ENCODE measurements at regions not wholly inside any gene's neighbourhood (a gene's known extent, or its start where the extent isn't known, plus 50 kb on each side); places are given as distances from the start of the nearest gene placed in this dataset.

GRCh38 chr15:45794712-45795439 lies 160.0 kb downstream of the SQOR start (continued):
- TF ChIP-seq SNAPC5 (CRISPR knock-in tag; IDR thresholded peaks at IDR 0.05; ENCODE audit: borderline replicate concordance) (no peak), RFX5 (IDR thresholded peaks at IDR 0.05; ENCODE audit: low read depth, low read length) (no peak), YY1 (IDR thresholded peaks at IDR 0.05; ENCODE audit: insufficient read depth, insufficient replicate concordance, low read depth, low read length) (no peak), TBX3 (IDR thresholded peaks at IDR 0.05; ENCODE audit: borderline replicate concordance) (no peak), SIN3A (IDR thresholded peaks at IDR 0.05; ENCODE audit: borderline replicate concordance, low read depth, low read length) (peak; percentile 64; the same call in 1 of the 2 replicates), REPIN1 (CRISPR knock-in tag; IDR thresholded peaks at IDR 0.05; ENCODE audit: borderline replicate concordance, low read depth) (no peak), SYNCRIP (IDR thresholded peaks at IDR 0.05; ENCODE audit: insufficient read depth, low read depth, low read length) (no peak), HMG20B (CRISPR knock-in tag; conservative IDR thresholded peaks at IDR 0.05) (no peak), NCOR1 (IDR thresholded peaks at IDR 0.05; ENCODE audit: borderline replicate concordance, low read length) (peak; percentile 65; the same call in 1 of the 2 replicates), BRF2 (CRISPR knock-in tag; IDR thresholded peaks at IDR 0.05) (no peak), CENPBD1 (CRISPR knock-in tag; IDR thresholded peaks at IDR 0.05; ENCODE audit: borderline replicate concordance, low read depth) (no peak), ZNF781 (CRISPR knock-in tag; IDR thresholded peaks at IDR 0.05; ENCODE audit: borderline replicate concordance, not compliant biosample characterization) (no peak), HNF1B (CRISPR knock-in tag; IDR thresholded peaks at IDR 0.05) (peak; percentile 75), ZNF282 (IDR thresholded peaks at IDR 0.05; ENCODE audit: partially characterized antibody) (no peak), ZNF296 (CRISPR knock-in tag; conservative IDR thresholded peaks at IDR 0.05) (no peak), TEAD2 (CRISPR knock-in tag; IDR thresholded peaks at IDR 0.05) (no peak), MAZ (IDR thresholded peaks at IDR 0.05; ENCODE audit: borderline replicate concordance, low read depth, low read length) (no peak), MAZ (CRISPR knock-in tag; IDR thresholded peaks at IDR 0.05; ENCODE audit: low read depth) (no peak), KLF16 (CRISPR knock-in tag; IDR thresholded peaks at IDR 0.05) (no peak), ASH2L (IDR thresholded peaks at IDR 0.05; ENCODE audit: insufficient read length, low read depth, low read length) (no peak), CBFB (CRISPR knock-in tag; IDR thresholded peaks at IDR 0.05) (no peak), USF2 (IDR thresholded peaks at IDR 0.05; ENCODE audit: low read depth, low read length) (no peak), USF2 (CRISPR knock-in tag; IDR thresholded peaks at IDR 0.05; ENCODE audit: borderline replicate concordance) (no peak), CHD4 (IDR thresholded peaks at IDR 0.05; ENCODE audit: borderline replicate concordance, low read length) (no peak; the same call in 1 of the 2 replicates)
